H1 (cell line): ENCODE measurements at regions not wholly inside any gene's neighbourhood (a gene's known extent, or its start where the extent isn't known, plus 50 kb on each side); places are given as distances from the start of the nearest gene placed in this dataset.

Source experiments
- CTCF ChIA-PET: fragments of 300-600 bp; sonication (Branson Sonifier 250); formaldehyde crosslinking; loops from one replicate; lab custom pipeline; 2021; ENCODE audit not compliant: partially characterized antibody; lab: Charles Lee
- POLR2A ChIA-PET: fragments of 300-600 bp; sonication (Branson Sonifier 250); formaldehyde crosslinking; loops from one replicate; lab custom pipeline; 2021; ENCODE audit warnings: inconsistent platforms; ENCODE audit not compliant: partially characterized antibody; lab: Charles Lee
- DNase-seq, 2 experiments: peaks; one replicate each; pipeline versions ENCODE4 v3.0.0 to v3.0.0-alpha.2; 2010 to 2022; ENCODE audit warnings: low spot score in 2 of 2, low read depth in 1 of 2, mixed read lengths in 1 of 2
- FAIRE-seq: peaks from 2 replicates; lab custom pipeline; 2011; peaks lifted over from hg19 to GRCh38; lab: Jason Lieb, UNC
- H2AFZ ChIP-seq: 2 replicates; pipeline ENCODE4 v1.8.1; 2012; ENCODE audit warnings: low read length, inconsistent platforms
- H2AK5ac ChIP-seq: 2 replicates; pipeline ENCODE4 v1.6.1; 2013; ENCODE audit warnings: low read depth, low read length
- H2BK120ac ChIP-seq: replicated peaks from 2 replicates; pipeline ENCODE3; 2013; ENCODE audit warnings: low read depth, low read length, inconsistent platforms
- H2BK12ac ChIP-seq: 2 replicates; pipeline ENCODE4 v1.6.1; 2013; ENCODE audit warnings: low read depth, low read length
- H2BK15ac ChIP-seq: 2 replicates; pipeline ENCODE4 v1.6.1; 2013; ENCODE audit warnings: low read length
- H2BK20ac ChIP-seq: 2 replicates; pipeline ENCODE4 v1.6.1; 2013; ENCODE audit warnings: low read length
- H2BK5ac ChIP-seq: 2 replicates; pipeline ENCODE4 v1.6.1; 2013; ENCODE audit warnings: low read depth, low read length
- H3K14ac ChIP-seq: 2 replicates; pipeline ENCODE4 v1.6.1; 2013; ENCODE audit warnings: inconsistent platforms; ENCODE audit not compliant: insufficient read length
- H3K18ac ChIP-seq: 2 replicates; pipeline ENCODE4 v1.6.1; 2013; ENCODE audit warnings: low read length; ENCODE audit errors: extremely low read depth
- H3K23ac ChIP-seq: 2 replicates; pipeline ENCODE4 v1.6.1; 2013; ENCODE audit warnings: inconsistent platforms; ENCODE audit not compliant: insufficient read length
- H3K23me2 ChIP-seq: 2 replicates; pipeline ENCODE4 v1.6.1; 2013; ENCODE audit warnings: low read depth, low read length
- H3K27ac ChIP-seq: 2 replicates; pipeline ENCODE4 v1.6.1; 2011; ENCODE audit warnings: low read depth, low read length, inconsistent platforms
- H3K27me3 ChIP-seq, 4 experiments: replicated peaks in 1 of 4; 1 replicate in 1 of 4; 2 replicates in 3 of 4; pipeline versions ENCODE4 v1.6.1 to v1.8.1; 2011 to 2013; ENCODE audit warnings: low read length in 3 of 4, mild to moderate bottlenecking in 3 of 4, inconsistent platforms in 2 of 4, mixed read lengths in 2 of 4, moderate library complexity in 1 of 4; ENCODE audit not compliant: control insufficient read depth in 3 of 4, insufficient read depth in 3 of 4; ENCODE audit errors: extremely low read depth in 1 of 4
- H3K36me3 ChIP-seq, 4 experiments: 2 replicates each; pipeline versions ENCODE4 v1.6.1 to v1.8.1; 2011 to 2013; ENCODE audit warnings: mild to moderate bottlenecking in 4 of 4, low read length in 3 of 4, moderate library complexity in 2 of 4, control low read depth in 1 of 4, inconsistent platforms in 1 of 4; ENCODE audit not compliant: insufficient read depth in 4 of 4, control insufficient read depth in 2 of 4
- H3K4ac ChIP-seq: replicated peaks from 2 replicates; pipeline ENCODE3; 2013; ENCODE audit warnings: low read length, low read depth, mixed read lengths, inconsistent platforms; ENCODE audit not compliant: insufficient read length
- H3K4me1 ChIP-seq, 4 experiments: replicated peaks in 1 of 4; 1 replicate in 1 of 4; 2 replicates in 3 of 4; pipeline versions ENCODE4 v1.6.1 to v1.8.1; 2011 to 2013; ENCODE audit warnings: low read length in 3 of 4, inconsistent platforms in 2 of 4, mixed read lengths in 1 of 4; ENCODE audit not compliant: insufficient read depth in 4 of 4, control insufficient read depth in 3 of 4
- H3K4me2 ChIP-seq, 2 experiments: 2 replicates each; pipeline versions ENCODE4 v1.6.1 to v1.8.1; 2011 to 2013; ENCODE audit warnings: low read depth in 2 of 2, low read length in 2 of 2, control low read depth in 1 of 2, inconsistent platforms in 1 of 2, mild to moderate bottlenecking in 1 of 2; ENCODE audit not compliant: insufficient read depth in 1 of 2
- H3K4me3 ChIP-seq, 4 experiments: fragments of 200-600, 300-600 bp in 1 of 4; sonication (generic), shearing (Covaris generic), sonication (Bioruptor Twin) in 1 of 4; 2 replicates each; pipeline versions ENCODE4 v1.5.1 to v1.8.1; 2011 to 2016; ENCODE audit warnings: low read length in 4 of 4, low read depth in 3 of 4, control low read depth in 2 of 4, inconsistent platforms in 2 of 4, mild to moderate bottlenecking in 2 of 4, mixed read lengths in 1 of 4, moderate library complexity in 1 of 4; ENCODE audit not compliant: insufficient read depth in 2 of 4; ENCODE audit errors: extremely low read depth in 1 of 4
- H3K56ac ChIP-seq: replicated peaks from 2 replicates; pipeline ENCODE3; 2013; ENCODE audit warnings: low read depth, mild to moderate bottlenecking, mixed read lengths, low read length, inconsistent platforms; ENCODE audit not compliant: insufficient read length
- H3K79me1 ChIP-seq: 2 replicates; pipeline ENCODE4 v1.6.1; 2013; ENCODE audit warnings: low read depth, low read length, control low read depth
- H3K79me2 ChIP-seq, 2 experiments: 2 replicates each; pipeline versions ENCODE4 v1.6.1 to v1.8.1; 2012 to 2013; ENCODE audit warnings: low read length in 2 of 2, mild to moderate bottlenecking in 2 of 2, inconsistent platforms in 1 of 2; ENCODE audit not compliant: insufficient read depth in 2 of 2, control insufficient read depth in 1 of 2
- H3K9ac ChIP-seq, 4 experiments: replicated peaks in 1 of 4; 1 replicate in 1 of 4; 2 replicates in 3 of 4; pipeline versions ENCODE4 v1.6.1 to v1.8.1; 2011 to 2013; ENCODE audit warnings: low read depth in 3 of 4, low read length in 3 of 4, control low read depth in 2 of 4, mild to moderate bottlenecking in 2 of 4, moderate library complexity in 2 of 4, inconsistent platforms in 1 of 4; ENCODE audit errors: extremely low read depth in 1 of 4
- H3K9me3 ChIP-seq, 2 experiments: 2 replicates each; pipeline versions ENCODE4 v1.6.1 to v1.8.1; 2012 to 2013; ENCODE audit warnings: mild to moderate bottlenecking in 2 of 2, moderate library complexity in 2 of 2, control low read depth in 1 of 2, inconsistent platforms in 1 of 2, low read depth in 1 of 2, low read length in 1 of 2, mixed read lengths in 1 of 2; ENCODE audit not compliant: insufficient read depth in 2 of 2
- H4K20me1 ChIP-seq, 2 experiments: replicated peaks in 1 of 2; 2 replicates each; pipeline versions ENCODE3 to v1.8.1; 2011 to 2013; ENCODE audit warnings: inconsistent platforms in 2 of 2, low read length in 2 of 2, mild to moderate bottlenecking in 1 of 2; ENCODE audit not compliant: insufficient read depth in 2 of 2, control insufficient read depth in 1 of 2
- H4K5ac ChIP-seq: 2 replicates; pipeline ENCODE4 v1.6.1; 2013; ENCODE audit warnings: low read length, low read depth, mixed read lengths, inconsistent platforms; ENCODE audit not compliant: insufficient read length
- H4K8ac ChIP-seq: 2 replicates; pipeline ENCODE4 v1.8.0; 2013; ENCODE audit warnings: mild to moderate bottlenecking, moderate library complexity, low read length, inconsistent platforms; ENCODE audit not compliant: insufficient read depth; ENCODE audit errors: extremely low read depth
- H4K91ac ChIP-seq: replicated peaks from 2 replicates; pipeline ENCODE3; 2013; ENCODE audit warnings: low read length, mixed read lengths, inconsistent platforms; ENCODE audit not compliant: insufficient read length
- CEBPB ChIP-seq: IDR thresholded peaks from 2 replicates; pipeline ENCODE4 v1.6.1; 2012; ENCODE audit warnings: low read depth, low read length
- CTBP2 ChIP-seq: IDR thresholded peaks from 2 replicates; pipeline ENCODE4 v1.7.0; 2011; ENCODE audit warnings: borderline replicate concordance, mild to moderate bottlenecking, moderate library complexity, mixed read lengths, low read length; ENCODE audit not compliant: insufficient read depth, insufficient read length
- EZH2 ChIP-seq: fragments of 200-600 bp; sonication (generic); IDR thresholded peaks from 2 replicates; pipeline ENCODE4 v1.7.1; 2012; ENCODE audit warnings: low read depth, mild to moderate bottlenecking, moderate library complexity, low read length, inconsistent platforms; ENCODE audit not compliant: severe bottlenecking
- HDAC2 ChIP-seq, 2 experiments: fragments of 300-600 bp in 1 of 2; sonication (generic) in 1 of 2; IDR thresholded peaks; 2 replicates each; pipeline ENCODE4 v1.6.1; 2011 to 2012; ENCODE audit warnings: low read depth in 2 of 2, low read length in 2 of 2, mild to moderate bottlenecking in 2 of 2, moderate library complexity in 2 of 2, borderline replicate concordance in 1 of 2, inconsistent platforms in 1 of 2
- JUND ChIP-seq: IDR thresholded peaks from 2 replicates; pipeline ENCODE4 v1.6.1; 2011; ENCODE audit warnings: mild to moderate bottlenecking, improper control_type of control experiment, low read length
- NANOG ChIP-seq: IDR thresholded peaks from 2 replicates; pipeline ENCODE4 v1.6.1; 2011; ENCODE audit warnings: low read length, low read depth, mild to moderate bottlenecking, inconsistent platforms; ENCODE audit not compliant: insufficient read depth, poor library complexity, severe bottlenecking
- PHF8 ChIP-seq: fragments of 200-600 bp; sonication (generic); conservative IDR thresholded peaks from 2 replicates; pipeline ENCODE4 v1.7.1; 2012; ENCODE audit warnings: low read depth, mild to moderate bottlenecking, inconsistent platforms, low read length, moderate library complexity
- POLR2AphosphoS5 ChIP-seq: IDR thresholded peaks from 2 replicates; pipeline ENCODE4 v1.6.1; 2011; ENCODE audit warnings: low read depth, low read length
- RFX5 ChIP-seq: IDR thresholded peaks from 2 replicates; pipeline ENCODE4 v1.6.1; 2011; ENCODE audit warnings: low read depth, low read length, improper control_type of control experiment, borderline replicate concordance
- SIRT6 ChIP-seq: IDR thresholded peaks from one replicate; pipeline ENCODE4 v1.7.1; 2012; ENCODE audit warnings: low read length, inconsistent platforms
- SIX5 ChIP-seq: IDR thresholded peaks from 2 replicates; pipeline ENCODE4 v1.6.1; 2011; ENCODE audit warnings: mild to moderate bottlenecking, low read depth, low read length
- TAF7 ChIP-seq: optimal IDR thresholded peaks from 2 replicates; pipeline ENCODE3; 2011; ENCODE audit warnings: low read depth, mild to moderate bottlenecking, inconsistent platforms, low read length, moderate library complexity, borderline replicate concordance
- TCF12 ChIP-seq: IDR thresholded peaks from 2 replicates; pipeline ENCODE4 v1.6.1; 2011; ENCODE audit warnings: low read depth, mild to moderate bottlenecking, low read length
- TEAD4 ChIP-seq: IDR thresholded peaks from 2 replicates; pipeline ENCODE4 v1.6.1; 2012; ENCODE audit warnings: low read depth, low read length, inconsistent platforms, mixed read lengths
- YY1 ChIP-seq: IDR thresholded peaks from 2 replicates; pipeline ENCODE4 v1.6.1; 2011; ENCODE audit warnings: low read depth, mild to moderate bottlenecking, low read length
- WGBS, 2 experiments: shearing (Covaris generic) in 1 of 2; methylation state at CpG; one replicate each; pipeline versions ENCODE4 v1.1.6 to v1.1.7; 2013 to 2015; ENCODE audit warnings: low lambda C conversion rate in 2 of 2, mixed read lengths in 2 of 2, inconsistent platforms in 1 of 2, low coverage in 1 of 2, missing lambda C conversion rate in 1 of 2; ENCODE audit not compliant: insufficient replicate concordance in 2 of 2, insufficient coverage in 1 of 2, insufficient read length in 1 of 2; ENCODE audit errors: extremely low coverage in 1 of 2, missing lambda C conversion rate in 1 of 2; 5-methylcytosine and 5-hydroxymethylcytosine counted together

- no peak overlapping the region for H2BK15ac ChIP-seq
- no peak overlapping the region for H3K4me2 ChIP-seq
- H4K8ac ChIP-seq: no peak overlapping the region
- no peak overlapping the region for H3K18ac ChIP-seq
- H3K23ac ChIP-seq: no peak overlapping the region
- no peak for FAIRE-seq
- DNase-seq: no peak
- peaks cover 2 to 11% (median 8%) of the 10 kb centered on the region in 4 experiments; a peak in 4 of 7 replicates for H3K4me1 ChIP-seq
- no peak overlapping the region for H3K27ac ChIP-seq
- H2BK12ac ChIP-seq: no peak overlapping the region
- no peak overlapping the region for H2BK20ac ChIP-seq
- H3K4ac ChIP-seq: no peak overlapping the region
- POLR2A ChIA-PET: no interaction called here
- H2BK120ac ChIP-seq: peak overlapping the region; percentile 18
- H2AK5ac ChIP-seq: no peak overlapping the region
- no peaks in the 10 kb centered on the region for H3K27me3 ChIP-seq
- CTCF ChIA-PET: interaction anchor here (1.1 to 1.2 kb wide), 2 partner anchors 12 to 14 kb away, joined by 3 read pairs; no protein-coding TSS in a partner anchor
- H2BK5ac ChIP-seq: no peak overlapping the region
- H4K91ac ChIP-seq: no peak overlapping the region
- H4K20me1 ChIP-seq: no peaks in the 10 kb centered on the region
- no peak overlapping the region for H3K9ac ChIP-seq
- H3K14ac ChIP-seq: no peak overlapping the region
- H3K4me3 ChIP-seq: no peak overlapping the region
- no peak overlapping the region for H2AFZ ChIP-seq
- H4K5ac ChIP-seq: no peak overlapping the region
- no peaks in the 10 kb centered on the region for H3K79me2 ChIP-seq
- no peaks in the 10 kb centered on the region for H3K23me2 ChIP-seq
- H3K79me1 ChIP-seq: no peaks in the 10 kb centered on the region
- WGBS, 2 experiments: 71% methylated on average over 5 of the region's 5 CpGs; no CpG with 5 or more reads in 1 of the 2 experiments
- no peaks in the 10 kb centered on the region for H3K36me3 ChIP-seq
- H3K56ac ChIP-seq: no peak overlapping the region
- 0 out of 4 replicates have a peak, but pooled peaks cover 0 to 2% of the 10 kb centered on the region in 2 experiments for H3K9me3 ChIP-seq
- no peak for TF ChIP-seq EZH2
- no peak for TF ChIP-seq YY1
- no peak for TF ChIP-seq RFX5
- no peak for TF ChIP-seq POLR2AphosphoS5
- TF ChIP-seq SIRT6: no peak
- no peak for TF ChIP-seq CTBP2
- TF ChIP-seq PHF8: no peak
- TF ChIP-seq TCF12: no peak
- TF ChIP-seq NANOG: no peak
- TF ChIP-seq SIX5: no peak
- no peak for TF ChIP-seq TEAD4
- no peak for TF ChIP-seq CEBPB
- no peak for TF ChIP-seq JUND
- TF ChIP-seq TAF7: no peak
- no peak for TF ChIP-seq HDAC2 (IDR thresholded peaks at IDR 0.05; ENCODE audit: borderline replicate concordance in 1 of 2, low read depth in 2 of 2, low read length in 2 of 2)
Measured at GRCh38 chr3:110680450-110680849, 391.2 kb upstream of the NECTIN3 start.
